GM19238 (cell line): ENCODE measurements at regions not wholly inside any gene's neighbourhood (a gene's known extent, or its start where the extent isn't known, plus 50 kb on each side); places are given as distances from the start of the nearest gene placed in this dataset.
"Not testable (repeated sequence)": the region's sequence is repeated elsewhere in the genome, so short reads cannot be mapped to it uniquely, and the experiment has no call there.

Source experiments
- DNase-seq: peaks from one replicate; pipeline ENCODE4 v3.0.0; 2011; ENCODE audit warnings: low spot score; ENCODE audit not compliant: insufficient read length

- no peak for DNase-seq
Observed at GRCh38 chr4:45275862-45276261, 549.5 kb upstream of the GNPDA2 start.

GRCh38 chr4:45248106-45248505, 521.8 kb upstream of the GNPDA2 start:
- not testable (repeated sequence) for DNase-seq

- no peak for DNase-seq
Observed at GRCh38 chr4:45241976-45242375, 515.6 kb upstream of the GNPDA2 start.

- DNase-seq = no peak
Observed at GRCh38 chr4:45229206-45229605, 502.9 kb upstream of the GNPDA2 start.

GRCh38 chr4:45215976-45216542, 489.7 kb upstream of the GNPDA2 start:
- no peak for DNase-seq

GRCh38 chr4:45208476-45208875, 482.1 kb upstream of the GNPDA2 start:
- not testable (repeated sequence) for DNase-seq

- DNase-seq = not testable (repeated sequence)
Observed at GRCh38 chr4:45207864-45208331, 481.5 kb upstream of the GNPDA2 start.

- not testable (repeated sequence) for DNase-seq
Observed at GRCh38 chr4:45207241-45207863, 481.0 kb upstream of the GNPDA2 start.

- DNase-seq = no peak
Observed at GRCh38 chr4:45199736-45200135, 473.4 kb upstream of the GNPDA2 start.

GRCh38 chr4:45188501-45188900, 462.1 kb upstream of the GNPDA2 start:
- no peak for DNase-seq

GRCh38 chr4:45186249-45186648, 459.9 kb upstream of the GNPDA2 start:
- no peak for DNase-seq

- DNase-seq = no peak
Observed at GRCh38 chr4:45183905-45184304, 457.5 kb upstream of the GNPDA2 start.

- no peak for DNase-seq
Observed at GRCh38 chr4:45172636-45173035, 446.3 kb upstream of the GNPDA2 start.

GRCh38 chr4:45160951-45161350, 434.6 kb upstream of the GNPDA2 start:
- no peak for DNase-seq

GRCh38 chr4:45155081-45155777, 428.9 kb upstream of the GNPDA2 start:
- no peak for DNase-seq

GRCh38 chr4:45147866-45148265, 421.5 kb upstream of the GNPDA2 start:
- DNase-seq = no peak

GRCh38 chr4:45131020-45131419, 404.7 kb upstream of the GNPDA2 start:
- no peak for DNase-seq

GRCh38 chr4:45122406-45122805, 396.1 kb upstream of the GNPDA2 start:
- DNase-seq = no peak

- no peak for DNase-seq
Observed at GRCh38 chr4:45121426-45121975, 395.1 kb upstream of the GNPDA2 start.

GRCh38 chr4:45120163-45120562, 393.8 kb upstream of the GNPDA2 start:
- no peak for DNase-seq

- DNase-seq = no peak
Observed at GRCh38 chr4:45119376-45119775, 393.0 kb upstream of the GNPDA2 start.

- DNase-seq = no peak
Observed at GRCh38 chr4:45102716-45103115, 376.4 kb upstream of the GNPDA2 start.
